Sigmoid colon (tissue), 6 donors: ENCODE measurements at regions not wholly inside any gene's neighbourhood (a gene's known extent, or its start where the extent isn't known, plus 50 kb on each side); places are given as distances from the start of the nearest gene placed in this dataset.
"Not testable (repeated sequence)": the region's sequence is repeated elsewhere in the genome, so short reads cannot be mapped to it uniquely, and the experiment has no call there.

Source experiments
- DNase-seq: peaks from one replicate; pipeline ENCODE4 v3.0.0-alpha.2; 2019
- H3K27ac ChIP-seq, 4 donors: fragments of 200-600 bp; sonication (generic); one replicate each; pipeline ENCODE4 v1.5.1; 2016 to 2019; ENCODE audit warnings: mild to moderate bottlenecking in 1 of 4
- H3K27me3 ChIP-seq, 3 donors: fragments of 200-600 bp; sonication (generic); one replicate each; pipeline ENCODE4 v1.5.1; 2019; ENCODE audit warnings: mild to moderate bottlenecking in 1 of 3
- H3K36me3 ChIP-seq, 4 donors: fragments of 200-600 bp; sonication (generic); one replicate each; pipeline ENCODE4 v1.5.1; 2016 to 2019
- H3K4me1 ChIP-seq, 4 donors: fragments of 200-600 bp; sonication (generic); one replicate each; pipeline ENCODE4 v1.5.1; 2017 to 2019
- H3K4me3 ChIP-seq, 4 donors: fragments of 200-600 bp; sonication (generic); one replicate each; pipeline ENCODE4 v1.5.1; 2017 to 2019; ENCODE audit warnings: mild to moderate bottlenecking in 2 of 4, moderate library complexity in 1 of 4
- H3K9me3 ChIP-seq, 4 donors: fragments of 200-600 bp in 3 of 4; sonication (generic) in 3 of 4; one replicate each; pipeline versions ENCODE4 v1.5.1 to v1.6.1; 2013 to 2019
- CTCF ChIP-seq, 4 experiments: fragments of 450-650 bp in 3 of 4; fragments of 200-600 bp in 1 of 4; IDR thresholded peaks; one replicate each; pipeline ENCODE4 v1.5.1; 2016 to 2019; ENCODE audit warnings: antibody characterized with exemption in 4 of 4, mild to moderate bottlenecking in 3 of 4, moderate library complexity in 2 of 4
- EP300 ChIP-seq, 4 donors: sonication (generic); formaldehyde crosslinking; IDR thresholded peaks; one replicate each; pipeline ENCODE4 v1.6.1; 2017; ENCODE audit warnings: antibody characterized with exemption in 4 of 4
- POLR2A ChIP-seq, 2 donors: fragments of 450-650 bp; IDR thresholded peaks; one replicate each; pipeline ENCODE4 v1.6.1; 2016; ENCODE audit warnings: antibody characterized with exemption in 2 of 2, mild to moderate bottlenecking in 2 of 2, moderate library complexity in 2 of 2
- POLR2AphosphoS5 ChIP-seq, 4 donors: sonication (generic); formaldehyde crosslinking; IDR thresholded peaks; one replicate each; pipeline ENCODE4 v1.6.1; 2017; ENCODE audit warnings: antibody characterized with exemption in 4 of 4
- WGBS, 2 donors: extraction: QIAGEN DNeasy Blood & Tissue Kit; methylation state at CpG; one replicate each; pipeline ENCODE4 v1.1.7; 2013; 5-methylcytosine and 5-hydroxymethylcytosine counted together
- intact Hi-C: fragments of 100-400 bp; cut with DNase I; formaldehyde crosslinking; loops from one replicate; pipeline ENCODE4 v1.15.1; 2023
- donor health status: healthy with polysubstance abuse.
- donor health status: healthy.

GRCh38 chr13:62167650-62168172 is 752.1 kb upstream of the PCDH20 start:
- 82 to 86% methylated on average over 12 of the region's 12 CpGs for WGBS, 2 donors
- Histone ChIP-seq H3K4me1 (no peaks in the 10 kb centered on the region), H3K27ac (no peak overlapping the region), H3K4me3 (no peak overlapping the region), H3K9me3 (no peaks in the 10 kb centered on the region), H3K36me3 (no peaks in the 10 kb centered on the region), H3K27me3 (no peaks in the 10 kb centered on the region)
- intact Hi-C loops, result no loop called here
- DNase-seq, result no peak
- TF ChIP-seq EP300 (IDR thresholded peaks at IDR 0.05) (no peak), POLR2AphosphoS5 (IDR thresholded peaks at IDR 0.05) (no peak), POLR2A (IDR thresholded peaks at IDR 0.05) (no peak), CTCF (IDR thresholded peaks at IDR 0.05) (no peak)

GRCh38 chr13:62162860-62163259 is 747.2 kb upstream of the PCDH20 start:
- DNase-seq, result no peak
- no peak for TF ChIP-seq CTCF (IDR thresholded peaks at IDR 0.05)
- no peak for TF ChIP-seq POLR2AphosphoS5 (IDR thresholded peaks at IDR 0.05)
- TF ChIP-seq EP300 (IDR thresholded peaks at IDR 0.05), result no peak
- no peak for TF ChIP-seq POLR2A (IDR thresholded peaks at IDR 0.05)
- intact Hi-C loops, result no loop called here
- Histone ChIP-seq H3K4me3 (no peak overlapping the region), H3K27me3 (no peaks in the 10 kb centered on the region), H3K27ac (no peak overlapping the region), H3K4me1 (no peaks in the 10 kb centered on the region), H3K36me3 (no peaks in the 10 kb centered on the region), H3K9me3 (no peaks in the 10 kb centered on the region)
- 59 to 81% methylated on average over 2 of the region's 2 CpGs for WGBS, 2 donors

- Histone ChIP-seq H3K4me3 (no peak overlapping the region), H3K36me3 (no peaks in the 10 kb centered on the region), H3K27me3 (no peaks in the 10 kb centered on the region), H3K27ac (no peak overlapping the region), H3K4me1 (no peaks in the 10 kb centered on the region), H3K9me3 (no peaks in the 10 kb centered on the region)
- no peak for DNase-seq
- intact Hi-C loops, result no loop called here
- TF ChIP-seq POLR2AphosphoS5 (IDR thresholded peaks at IDR 0.05), result no peak
- TF ChIP-seq CTCF (IDR thresholded peaks at IDR 0.05), result no peak
- TF ChIP-seq EP300 (IDR thresholded peaks at IDR 0.05), result no peak
- no peak for TF ChIP-seq POLR2A (IDR thresholded peaks at IDR 0.05)
- 86 to 92% methylated on average over 3 of the region's 3 CpGs for WGBS, 2 donors
Measured at GRCh38 chr13:62158520-62158919, 742.9 kb upstream of the PCDH20 start.

GRCh38 chr13:62151724-62152123 is 736.1 kb upstream of the PCDH20 start:
- H3K9me3 ChIP-seq, DNase-seq, H3K27me3 ChIP-seq, H3K4me3 ChIP-seq, H3K4me1 ChIP-seq, intact Hi-C loops, H3K36me3 ChIP-seq, H3K27ac ChIP-seq: not testable (repeated sequence)
- 88 to 90% methylated on average over 2 of the region's 2 CpGs for WGBS, 2 donors

- intact Hi-C loops, result no loop called here
- no peak for TF ChIP-seq POLR2A (IDR thresholded peaks at IDR 0.05)
- no peak for TF ChIP-seq CTCF (IDR thresholded peaks at IDR 0.05)
- TF ChIP-seq POLR2AphosphoS5 (IDR thresholded peaks at IDR 0.05), result no peak
- TF ChIP-seq EP300 (IDR thresholded peaks at IDR 0.05), result no peak
- Histone ChIP-seq H3K4me1 (no peaks in the 10 kb centered on the region), H3K4me3 (no peak overlapping the region), H3K9me3 (no peaks in the 10 kb centered on the region), H3K27me3 (no peaks in the 10 kb centered on the region), H3K36me3 (no peaks in the 10 kb centered on the region), H3K27ac (no peak overlapping the region)
- no peak for DNase-seq
- WGBS, 2 donors, result 69 to 78% methylated on average over 3 of the region's 3 CpGs
Measured at GRCh38 chr13:62142048-62142447, 726.4 kb upstream of the PCDH20 start.
